ENCODE measurements at regions not wholly inside any gene's neighbourhood (a gene's known extent, or its start where the extent isn't known, plus 50 kb on each side); places are given as distances from the start of the nearest gene placed in this dataset.

DNA sequence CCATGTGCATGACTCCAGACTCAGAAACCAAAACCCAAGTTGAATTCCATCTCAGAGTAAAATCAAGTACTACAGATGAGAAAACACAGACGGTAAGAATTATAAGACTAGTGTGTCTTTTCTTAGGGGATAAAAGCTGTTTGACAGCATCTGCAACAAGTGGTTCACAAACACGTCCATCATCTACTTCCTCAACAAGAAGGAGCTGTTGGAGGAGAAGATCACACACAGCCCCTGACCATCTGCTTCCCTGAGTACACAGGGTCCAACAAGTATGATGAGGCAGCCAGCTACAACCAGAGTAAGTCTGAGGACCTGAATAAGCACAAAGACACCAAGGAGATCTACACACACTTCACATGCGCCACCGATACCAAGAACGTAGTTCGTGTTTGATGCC lies 110.7 kb upstream of the ATF7IP start:
- TF ChIP-seq, protein P1, sequence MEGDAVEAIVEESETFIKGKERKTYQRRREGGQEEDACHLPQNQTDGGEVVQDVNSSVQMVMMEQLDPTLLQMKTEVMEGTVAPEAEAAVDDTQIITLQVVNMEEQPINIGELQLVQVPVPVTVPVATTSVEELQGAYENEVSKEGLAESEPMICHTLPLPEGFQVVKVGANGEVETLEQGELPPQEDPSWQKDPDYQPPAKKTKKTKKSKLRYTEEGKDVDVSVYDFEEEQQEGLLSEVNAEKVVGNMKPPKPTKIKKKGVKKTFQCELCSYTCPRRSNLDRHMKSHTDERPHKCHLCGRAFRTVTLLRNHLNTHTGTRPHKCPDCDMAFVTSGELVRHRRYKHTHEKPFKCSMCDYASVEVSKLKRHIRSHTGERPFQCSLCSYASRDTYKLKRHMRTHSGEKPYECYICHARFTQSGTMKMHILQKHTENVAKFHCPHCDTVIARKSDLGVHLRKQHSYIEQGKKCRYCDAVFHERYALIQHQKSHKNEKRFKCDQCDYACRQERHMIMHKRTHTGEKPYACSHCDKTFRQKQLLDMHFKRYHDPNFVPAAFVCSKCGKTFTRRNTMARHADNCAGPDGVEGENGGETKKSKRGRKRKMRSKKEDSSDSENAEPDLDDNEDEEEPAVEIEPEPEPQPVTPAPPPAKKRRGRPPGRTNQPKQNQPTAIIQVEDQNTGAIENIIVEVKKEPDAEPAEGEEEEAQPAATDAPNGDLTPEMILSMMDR (IDR thresholded peaks at IDR 0.05) = no peak
- no peak for TF ChIP-seq POLR2A (IDR thresholded peaks at IDR 0.05)

All from adrenal gland (tissue), 5 donors.